ENCODE measurements at regions not wholly inside any gene's neighbourhood (a gene's known extent, or its start where the extent isn't known, plus 50 kb on each side); places are given as distances from the start of the nearest gene placed in this dataset.

GRCh38 chr22:49561338-49561737 is 266.3 kb downstream of the BRD1 start:
- TF ChIP-seq EZH2phosphoT487 (IDR thresholded peaks at IDR 0.05; ENCODE audit: low read length) = no peak
- TF ChIP-seq EZH2 (optimal IDR thresholded peaks at IDR 0.05; ENCODE audit: low read depth, low read length) = no peak

Measured in MM.1S (cell line).